Tibial nerve (tissue), 4 donors: ENCODE measurements at regions not wholly inside any gene's neighbourhood (a gene's known extent, or its start where the extent isn't known, plus 50 kb on each side); places are given as distances from the start of the nearest gene placed in this dataset.

Source experiments
- DNase-seq, 2 donors: peaks; one replicate each; pipeline ENCODE4 v3.0.0-alpha.2; 2019; ENCODE audit warnings: low spot score in 2 of 2
- H3K27ac ChIP-seq, 4 donors: fragments of 200-600 bp; sonication (generic) in 3 of 4; one replicate each; pipeline ENCODE4 v1.5.1; 2017 to 2019; ENCODE audit warnings: mild to moderate bottlenecking in 1 of 4
- H3K27me3 ChIP-seq, 2 donors: fragments of 200-600 bp; sonication (generic) in 1 of 2; one replicate each; pipeline versions ENCODE4 v1.5.1 to v1.6.0; 2017 to 2019
- H3K36me3 ChIP-seq, 3 donors: fragments of 200-600 bp; sonication (generic); one replicate each; pipeline ENCODE4 v1.5.1; 2018 to 2019
- H3K4me1 ChIP-seq, 4 donors: fragments of 200-600 bp; sonication (generic) in 3 of 4; one replicate each; pipeline ENCODE4 v1.5.1; 2017 to 2019
- H3K4me3 ChIP-seq, 4 donors: fragments of 200-600 bp; sonication (generic) in 3 of 4; one replicate each; pipeline ENCODE4 v1.5.1; 2017 to 2019; ENCODE audit warnings: mild to moderate bottlenecking in 1 of 4, moderate library complexity in 1 of 4
- H3K9me3 ChIP-seq, 4 donors: fragments of 200-600 bp; sonication (generic) in 3 of 4; one replicate each; pipeline ENCODE4 v1.5.1; 2017 to 2019
- EP300 ChIP-seq, 2 donors: sonication (generic); formaldehyde crosslinking; IDR thresholded peaks; one replicate each; pipeline ENCODE4 v1.6.1; 2017; ENCODE audit warnings: antibody characterized with exemption in 2 of 2, mild to moderate bottlenecking in 1 of 2
- POLR2A ChIP-seq, 2 donors: fragments of 450-650 bp; IDR thresholded peaks; one replicate each; pipeline ENCODE4 v1.6.1; 2017; ENCODE audit warnings: antibody characterized with exemption in 2 of 2, mild to moderate bottlenecking in 2 of 2, moderate library complexity in 2 of 2
- WGBS, 2 donors: methylation state at CpG; one replicate each; pipeline ENCODE4 v1.1.5; 2018; 5-methylcytosine and 5-hydroxymethylcytosine counted together
- TF ChIP-seq, protein P1 (sequence below), 5 experiments: fragments of 200-600 bp in 3 of 5; fragments of 450-650 bp in 2 of 5; sonication (generic) in 3 of 5; IDR thresholded peaks; one replicate each; pipeline ENCODE4 v1.5.1; 2016 to 2019; ENCODE audit warnings: antibody characterized with exemption in 5 of 5, mild to moderate bottlenecking in 3 of 5, moderate library complexity in 2 of 5

DNA sequence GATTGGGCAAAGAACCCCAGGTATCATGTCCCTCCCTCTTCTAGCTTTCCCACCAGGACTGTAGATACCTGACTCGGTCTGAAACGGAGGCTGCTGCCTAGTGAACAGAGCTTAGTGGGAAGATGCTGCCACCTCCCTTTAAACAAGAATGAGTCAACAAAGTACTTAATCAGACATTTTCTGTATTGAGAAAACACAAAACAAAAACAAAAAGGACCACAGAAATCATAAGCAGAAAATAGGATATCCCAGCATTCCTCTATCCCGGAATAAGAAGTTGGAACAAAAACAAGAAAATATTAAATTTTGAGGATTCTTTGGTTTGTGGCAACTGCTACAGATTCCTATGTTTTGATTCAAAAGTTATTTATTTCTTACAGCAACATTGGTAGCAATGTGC, 51.7 kb upstream of the COL8A1 start:
- no peak overlapping the region for H3K27ac ChIP-seq
- H3K4me3 ChIP-seq, result no peak overlapping the region
- H3K36me3 ChIP-seq, result no peaks in the 10 kb centered on the region
- no peaks in the 10 kb centered on the region for H3K27me3 ChIP-seq
- peaks cover 0 to 8% (median 2%) of the 10 kb centered on the region in 4 donors for H3K4me1 ChIP-seq
- TF ChIP-seq EP300 (IDR thresholded peaks at IDR 0.05) (no peak), POLR2A (IDR thresholded peaks at IDR 0.05) (no peak)
- TF ChIP-seq, protein P1, sequence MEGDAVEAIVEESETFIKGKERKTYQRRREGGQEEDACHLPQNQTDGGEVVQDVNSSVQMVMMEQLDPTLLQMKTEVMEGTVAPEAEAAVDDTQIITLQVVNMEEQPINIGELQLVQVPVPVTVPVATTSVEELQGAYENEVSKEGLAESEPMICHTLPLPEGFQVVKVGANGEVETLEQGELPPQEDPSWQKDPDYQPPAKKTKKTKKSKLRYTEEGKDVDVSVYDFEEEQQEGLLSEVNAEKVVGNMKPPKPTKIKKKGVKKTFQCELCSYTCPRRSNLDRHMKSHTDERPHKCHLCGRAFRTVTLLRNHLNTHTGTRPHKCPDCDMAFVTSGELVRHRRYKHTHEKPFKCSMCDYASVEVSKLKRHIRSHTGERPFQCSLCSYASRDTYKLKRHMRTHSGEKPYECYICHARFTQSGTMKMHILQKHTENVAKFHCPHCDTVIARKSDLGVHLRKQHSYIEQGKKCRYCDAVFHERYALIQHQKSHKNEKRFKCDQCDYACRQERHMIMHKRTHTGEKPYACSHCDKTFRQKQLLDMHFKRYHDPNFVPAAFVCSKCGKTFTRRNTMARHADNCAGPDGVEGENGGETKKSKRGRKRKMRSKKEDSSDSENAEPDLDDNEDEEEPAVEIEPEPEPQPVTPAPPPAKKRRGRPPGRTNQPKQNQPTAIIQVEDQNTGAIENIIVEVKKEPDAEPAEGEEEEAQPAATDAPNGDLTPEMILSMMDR (IDR thresholded peaks at IDR 0.05), result no peak
- 45 to 47% methylated on average over 3 of the region's 3 CpGs for whole genome bisulfite sequencing, 2 donors
- DNase-seq, result no peak
- H3K9me3 ChIP-seq, result no peaks in the 10 kb centered on the region

DNA sequence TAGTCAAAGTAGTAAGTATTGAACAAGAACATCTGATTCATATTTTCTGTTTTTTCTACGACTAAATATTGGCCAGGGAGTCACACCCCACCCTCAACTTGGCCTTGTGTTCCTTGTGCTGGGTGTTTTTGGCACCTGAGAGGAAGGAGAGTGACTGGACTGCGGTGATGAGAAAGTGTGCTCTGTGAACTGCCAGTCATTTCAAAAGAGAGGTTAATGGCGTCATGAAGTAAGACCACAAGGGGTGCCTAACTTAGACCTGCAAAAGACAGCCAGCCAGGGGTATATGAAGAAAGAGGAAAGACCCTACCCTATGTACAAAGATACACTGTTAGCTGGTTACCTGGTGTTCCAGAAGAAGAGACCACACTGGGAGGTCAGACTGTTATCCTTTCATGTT, 58.4 kb upstream of the COL8A1 start:
- H3K27ac ChIP-seq, result no peak overlapping the region
- H3K9me3 ChIP-seq, result peaks cover 0 to 8% (median 0%) of the 10 kb centered on the region in 4 donors
- H3K27me3 ChIP-seq, result no peaks in the 10 kb centered on the region
- H3K36me3 ChIP-seq, result no peaks in the 10 kb centered on the region
- 80 to 89% methylated on average over 3 of the region's 3 CpGs for WGBS, 2 donors
- TF ChIP-seq EP300 (IDR thresholded peaks at IDR 0.05), result no peak
- TF ChIP-seq, protein P1 (IDR thresholded peaks at IDR 0.05), result no peak
- no peak for TF ChIP-seq POLR2A (IDR thresholded peaks at IDR 0.05)
- DNase-seq, result no peak
- H3K4me1 ChIP-seq, result no peaks in the 10 kb centered on the region
- no peak overlapping the region for H3K4me3 ChIP-seq

DNA sequence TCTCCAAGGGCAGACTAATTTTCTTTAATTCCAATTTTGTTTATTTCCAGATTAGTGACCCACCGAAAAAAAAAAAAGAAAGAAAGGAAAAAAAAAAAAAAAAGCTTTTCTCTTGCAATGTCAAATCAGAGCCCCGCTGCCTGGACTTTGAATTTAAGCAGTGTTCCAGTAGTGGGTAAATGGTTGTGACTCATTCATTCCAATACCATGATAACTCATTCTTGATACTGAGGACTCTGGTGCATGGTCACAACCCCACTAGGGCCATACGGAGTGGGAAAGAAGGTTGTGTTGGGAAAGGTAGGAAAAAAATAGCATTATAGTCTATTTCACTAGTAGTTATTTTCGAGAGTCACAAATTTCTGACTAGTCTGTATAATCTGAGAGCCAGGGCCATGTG, 59.1 kb upstream of the COL8A1 start:
- no peak overlapping the region for H3K27ac ChIP-seq
- H3K27me3 ChIP-seq, result no peaks in the 10 kb centered on the region
- H3K4me3 ChIP-seq, result no peak overlapping the region
- no peaks in the 10 kb centered on the region for H3K4me1 ChIP-seq
- peaks cover 0 to 8% (median 0%) of the 10 kb centered on the region in 4 donors for H3K9me3 ChIP-seq
- no peaks in the 10 kb centered on the region for H3K36me3 ChIP-seq
- WGBS, 2 donors, result 68 to 80% methylated on average over 4 of the region's 4 CpGs
- no peak for TF ChIP-seq POLR2A (IDR thresholded peaks at IDR 0.05)
- DNase-seq, result no peak

DNA sequence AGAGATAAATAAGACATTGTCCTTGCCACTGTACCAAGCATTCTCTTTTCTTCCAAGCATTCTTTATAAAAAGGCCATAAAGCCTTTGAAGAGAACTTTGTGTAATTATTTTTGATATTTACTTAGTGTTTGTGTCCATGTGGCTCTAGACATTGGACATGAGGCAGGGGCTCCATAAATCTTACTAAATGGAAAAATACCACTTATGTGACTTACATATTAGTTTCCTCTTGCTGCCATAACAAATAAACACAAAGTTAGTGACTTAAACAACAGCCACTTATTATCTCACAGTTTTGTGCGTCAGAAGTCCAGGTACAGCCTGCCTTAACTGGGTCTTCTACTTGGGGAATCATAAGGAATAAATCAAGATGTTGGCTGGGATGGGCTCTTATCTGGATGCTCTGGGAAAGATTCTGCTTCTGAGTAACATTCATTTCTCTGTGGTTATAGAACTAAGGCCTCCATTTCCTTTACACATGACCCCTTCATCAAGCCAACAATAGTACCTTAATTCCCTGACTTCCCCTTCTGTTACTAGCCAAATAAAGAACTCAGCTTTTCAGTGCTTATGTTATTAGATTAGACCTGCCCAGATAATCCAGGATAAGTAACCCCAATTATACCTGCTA, 59.9 kb upstream of the COL8A1 start:
- no peaks in the 10 kb centered on the region for H3K4me1 ChIP-seq
- no peaks in the 10 kb centered on the region for H3K27me3 ChIP-seq
- no peaks in the 10 kb centered on the region for H3K36me3 ChIP-seq
- TF ChIP-seq POLR2A (IDR thresholded peaks at IDR 0.05), result no peak
- TF ChIP-seq, protein P1 (IDR thresholded peaks at IDR 0.05), result no peak
- TF ChIP-seq EP300 (IDR thresholded peaks at IDR 0.05), result no peak
- WGBS, 2 donors, result 97 to 100% methylated on average over 1 of the region's 1 CpG
- H3K9me3 ChIP-seq, result peaks cover 0 to 8% (median 0%) of the 10 kb centered on the region in 4 donors
- H3K4me3 ChIP-seq, result no peak overlapping the region
- H3K27ac ChIP-seq, result no peak overlapping the region
- DNase-seq, result no peak

DNA sequence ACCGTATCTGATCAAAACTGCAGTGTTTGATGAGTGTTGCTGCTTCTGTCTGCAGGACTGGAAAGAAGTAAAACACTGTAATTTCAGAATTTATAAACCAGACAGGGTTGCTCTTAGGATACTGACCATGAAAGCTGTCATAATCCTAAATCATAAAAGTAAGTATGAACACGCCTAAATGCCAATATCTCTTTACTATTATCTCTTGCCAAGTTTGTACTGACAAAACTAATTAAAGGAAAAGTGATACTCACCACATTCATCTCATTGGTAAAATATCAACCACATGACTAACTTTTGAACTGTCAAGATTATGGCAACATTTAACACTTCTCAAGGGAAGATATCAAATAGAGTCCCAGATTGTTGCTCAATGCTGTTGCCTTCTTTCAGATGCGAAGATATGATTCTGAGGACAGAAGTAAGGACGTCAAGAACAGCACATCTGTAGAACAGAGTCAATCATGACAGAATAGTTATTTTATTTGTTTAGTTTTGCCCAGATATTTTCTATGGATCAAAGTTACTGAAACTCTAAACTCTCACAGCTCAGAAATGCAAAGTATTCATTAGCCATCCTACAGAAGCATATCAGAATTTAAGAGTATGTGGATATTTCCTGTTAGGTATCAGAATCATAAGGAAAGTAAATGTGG, 61.4 kb upstream of the COL8A1 start:
- TF ChIP-seq EP300 (IDR thresholded peaks at IDR 0.05) (no peak), POLR2A (IDR thresholded peaks at IDR 0.05) (no peak)
- TF ChIP-seq, protein P1 (IDR thresholded peaks at IDR 0.05), result no peak
- Histone ChIP-seq H3K9me3 (peaks cover 0 to 8% (median 0%) of the 10 kb centered on the region in 4 donors), H3K27me3 (no peaks in the 10 kb centered on the region), H3K27ac (no peak overlapping the region), H3K4me3 (no peak overlapping the region), H3K4me1 (no peaks in the 10 kb centered on the region), H3K36me3 (no peaks in the 10 kb centered on the region)
- no peak for DNase-seq
- WGBS, 2 donors, result 86 to 91% methylated on average over 4 of the region's 4 CpGs
